ENCODE measurements at regions not wholly inside any gene's neighbourhood (a gene's known extent, or its start where the extent isn't known, plus 50 kb on each side); places are given as distances from the start of the nearest gene placed in this dataset.
"Not testable (repeated sequence)": the region's sequence is repeated elsewhere in the genome, so short reads cannot be mapped to it uniquely, and the experiment has no call there.

- DNase-seq: not testable (repeated sequence)
Measured at GRCh38 chr1:817071-817599, 106.6 kb upstream of the SAMD11 start.

- DNase-seq: not testable (repeated sequence)
Measured at GRCh38 chr1:817658-818617, 105.8 kb upstream of the SAMD11 start.

GRCh38 chr1:818618-819291 lies 105.0 kb upstream of the SAMD11 start:
- DNase-seq: no peak

- no peak for DNase-seq
Measured at GRCh38 chr1:820962-821361, 102.8 kb upstream of the SAMD11 start.

GRCh38 chr1:826808-827207 lies 96.9 kb upstream of the SAMD11 start:
- not testable (repeated sequence) for DNase-seq

GRCh38 chr1:827211-828063 lies 96.3 kb upstream of the SAMD11 start:
- DNase-seq: peak; percentile 72 to 74

GRCh38 chr1:829324-829723 lies 94.4 kb upstream of the SAMD11 start:
- DNase-seq: not testable (repeated sequence)

- not testable (repeated sequence) for DNase-seq
Measured at GRCh38 chr1:829932-830331, 93.8 kb upstream of the SAMD11 start.

- DNase-seq: not testable (repeated sequence)
Measured at GRCh38 chr1:830750-831149, 93.0 kb upstream of the SAMD11 start.

- no peak for DNase-seq
Measured at GRCh38 chr1:831522-831921, 92.2 kb upstream of the SAMD11 start.

- no peak for DNase-seq
Measured at GRCh38 chr1:832136-832535, 91.6 kb upstream of the SAMD11 start.

- not testable (repeated sequence) for DNase-seq
Measured at GRCh38 chr1:833226-833625, 90.5 kb upstream of the SAMD11 start.

- DNase-seq: not testable (repeated sequence)
Measured at GRCh38 chr1:835509-835908, 88.2 kb upstream of the SAMD11 start.

GRCh38 chr1:837601-838000 lies 86.1 kb upstream of the SAMD11 start:
- DNase-seq: not testable (repeated sequence)

GRCh38 chr1:838291-838690 lies 85.4 kb upstream of the SAMD11 start:
- DNase-seq: not testable (repeated sequence)

GRCh38 chr1:840592-840991 lies 83.1 kb upstream of the SAMD11 start:
- DNase-seq: not testable (repeated sequence)

GRCh38 chr1:841671-842425 lies 81.9 kb upstream of the SAMD11 start:
- not testable (repeated sequence) for DNase-seq

GRCh38 chr1:842799-843198 lies 80.9 kb upstream of the SAMD11 start:
- DNase-seq: not testable (repeated sequence)

- DNase-seq: not testable (repeated sequence)
Measured at GRCh38 chr1:843946-844345, 79.8 kb upstream of the SAMD11 start.

- no peak for DNase-seq
Measured at GRCh38 chr1:844472-845026, 79.2 kb upstream of the SAMD11 start.

GRCh38 chr1:845641-846040 lies 78.1 kb upstream of the SAMD11 start:
- DNase-seq: not testable (repeated sequence)

Measured in NCI-H1930 (cell line).